ENCODE measurements at regions not wholly inside any gene's neighbourhood (a gene's known extent, or its start where the extent isn't known, plus 50 kb on each side); places are given as distances from the start of the nearest gene placed in this dataset.

DNA sequence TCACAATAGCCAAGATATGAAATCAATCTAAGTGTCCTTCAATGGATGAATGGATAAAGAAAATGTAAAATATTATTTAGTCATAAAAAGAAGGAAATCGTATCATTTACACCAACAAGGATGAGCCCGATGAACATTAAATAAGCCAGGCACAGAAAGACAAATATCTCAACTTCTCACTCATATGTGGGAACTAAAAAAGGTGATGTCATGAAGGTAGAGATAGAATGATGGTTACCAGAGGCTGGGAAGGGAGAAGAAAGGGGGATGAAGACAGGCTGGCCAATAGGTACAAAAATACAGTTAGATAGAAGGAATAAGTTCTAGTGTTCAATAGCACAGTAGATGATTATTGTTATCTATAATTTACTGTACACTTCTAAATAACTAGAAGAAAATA, 94.9 kb upstream of the RAP1B start:
- no peak overlapping the region for H3K27ac ChIP-seq (replicated peaks)
- no peak for DNase-seq
- intact Hi-C loops (cut with micrococcal nuclease): no loop called here
- no peaks in the 10 kb centered on the region for H3K36me3 ChIP-seq
- H3K4me1 ChIP-seq: no peaks in the 10 kb centered on the region
- TF ChIP-seq CTCF (IDR thresholded peaks at IDR 0.05; ENCODE audit: borderline replicate concordance): no peak
- no peaks in the 10 kb centered on the region for H3K9me3 ChIP-seq (replicated peaks)
- no peak overlapping the region for H3K4me3 ChIP-seq
- H3K27me3 ChIP-seq (ENCODE audit: low read depth): no peaks in the 10 kb centered on the region

- TF ChIP-seq CTCF (IDR thresholded peaks at IDR 0.05; ENCODE audit: borderline replicate concordance): no peak
- peaks cover 3% of the 10 kb centered on the region for H3K9me3 ChIP-seq (replicated peaks)
- peaks cover 15% of the 10 kb centered on the region for H3K4me1 ChIP-seq
- intact Hi-C loops (cut with micrococcal nuclease): no loop called here
- no peaks in the 10 kb centered on the region for H3K27me3 ChIP-seq (ENCODE audit: low read depth)
- H3K36me3 ChIP-seq: no peaks in the 10 kb centered on the region
- no peak for DNase-seq
- H3K27ac ChIP-seq (replicated peaks): peak overlapping the region; percentile 56
- H3K4me3 ChIP-seq: peak overlapping the region; percentile 24
Observed at GRCh38 chr12:68521321-68521839, 89.3 kb upstream of the RAP1B start.

- no peak for DNase-seq
- no peak overlapping the region for H3K4me3 ChIP-seq
- H3K27ac ChIP-seq (replicated peaks): peak overlapping the region; percentile 56
- peaks cover 15% of the 10 kb centered on the region for H3K4me1 ChIP-seq
- intact Hi-C loops (cut with micrococcal nuclease): no loop called here
- no peaks in the 10 kb centered on the region for H3K27me3 ChIP-seq (ENCODE audit: low read depth)
- no peak for TF ChIP-seq CTCF (IDR thresholded peaks at IDR 0.05; ENCODE audit: borderline replicate concordance)
- H3K36me3 ChIP-seq: no peaks in the 10 kb centered on the region
- peaks cover 8% of the 10 kb centered on the region for H3K9me3 ChIP-seq (replicated peaks)
Observed at GRCh38 chr12:68521848-68522502, 88.7 kb upstream of the RAP1B start.

GRCh38 chr12:68529466-68529865, 81.2 kb upstream of the RAP1B start:
- Histone ChIP-seq H3K27me3 (ENCODE audit: low read depth) (no peaks in the 10 kb centered on the region), H3K4me1 (peaks cover 13% of the 10 kb centered on the region), H3K27ac (replicated peaks) (no peak overlapping the region), H3K36me3 (no peaks in the 10 kb centered on the region), H3K9me3 (replicated peaks) (peaks cover 8% of the 10 kb centered on the region), H3K4me3 (no peak overlapping the region)
- DNase-seq: no peak
- no peak for TF ChIP-seq CTCF (IDR thresholded peaks at IDR 0.05; ENCODE audit: borderline replicate concordance)
- intact Hi-C loops (cut with micrococcal nuclease): no loop called here

GRCh38 chr12:68529869-68530268, 80.8 kb upstream of the RAP1B start:
- no peak for DNase-seq
- Histone ChIP-seq H3K9me3 (replicated peaks) (peaks cover 8% of the 10 kb centered on the region), H3K4me1 (peaks cover 13% of the 10 kb centered on the region), H3K36me3 (no peaks in the 10 kb centered on the region), H3K4me3 (no peak overlapping the region), H3K27me3 (ENCODE audit: low read depth) (no peaks in the 10 kb centered on the region), H3K27ac (replicated peaks) (no peak overlapping the region)
- TF ChIP-seq CTCF (IDR thresholded peaks at IDR 0.05; ENCODE audit: borderline replicate concordance): no peak
- intact Hi-C loops (cut with micrococcal nuclease): no loop called here

Measured in left ventricle myocardium inferior (tissue), 1 donor.